HUDEP-2 (cell line): ENCODE measurements at regions not wholly inside any gene's neighbourhood (a gene's known extent, or its start where the extent isn't known, plus 50 kb on each side); places are given as distances from the start of the nearest gene placed in this dataset.
"Not testable (repeated sequence)": the region's sequence is repeated elsewhere in the genome, so short reads cannot be mapped to it uniquely, and the experiment has no call there.

ENCODE experiments used
- DNase-seq, 76 experiments: peaks; one replicate each; lab custom pipeline; 2025; ENCODE audit not compliant: unreplicated experiment in 76 of 76; lab: John Stamatoyannopoulos, UW

GRCh38 chrX:121831601-121832000, 784.2 kb downstream of the GLUD2 start:
- no peak for DNase-seq

- no peak for DNase-seq
These were observed 785.0 kb downstream of the GLUD2 start for GRCh38 chrX:121832446-121832845.

- no peak for DNase-seq
These were observed 788.6 kb downstream of the GLUD2 start for GRCh38 chrX:121836000-121836399.

- peak in 1 of 76 experiments; percentile 0 for DNase-seq
These were observed 803.6 kb downstream of the GLUD2 start for GRCh38 chrX:121851033-121851432.

- DNase-seq, result no peak
These were observed 806.6 kb downstream of the GLUD2 start for GRCh38 chrX:121853762-121854613.

GRCh38 chrX:121854614-121854911, 807.2 kb downstream of the GLUD2 start:
- DNase-seq, result no peak

GRCh38 chrX:121858867-121859647, 811.6 kb downstream of the GLUD2 start:
- DNase-seq, result no peak

- no peak for DNase-seq
These were observed 816.6 kb downstream of the GLUD2 start for GRCh38 chrX:121863976-121864375.

GRCh38 chrX:121864561-121864960, 817.2 kb downstream of the GLUD2 start:
- no peak for DNase-seq

- no peak for DNase-seq
These were observed 822.6 kb downstream of the GLUD2 start for GRCh38 chrX:121869876-121870477.

- no peak for DNase-seq
These were observed 823.7 kb downstream of the GLUD2 start for GRCh38 chrX:121871122-121871521.

- DNase-seq, result no peak
These were observed 828.9 kb downstream of the GLUD2 start for GRCh38 chrX:121876305-121876704.

- DNase-seq, result not testable (repeated sequence)
These were observed 829.9 kb downstream of the GLUD2 start for GRCh38 chrX:121877337-121877736.

GRCh38 chrX:121886557-121886956, 839.1 kb downstream of the GLUD2 start:
- no peak for DNase-seq

- DNase-seq, result peak in 1 of 76 experiments; percentile 0
These were observed 847.3 kb downstream of the GLUD2 start for GRCh38 chrX:121894756-121895155.

GRCh38 chrX:121902463-121902862, 855.1 kb downstream of the GLUD2 start:
- DNase-seq, result no peak

GRCh38 chrX:121903961-121904360, 856.6 kb downstream of the GLUD2 start:
- no peak for DNase-seq

GRCh38 chrX:121921258-121921657, 873.8 kb downstream of the GLUD2 start:
- DNase-seq, result no peak

- DNase-seq, result no peak
These were observed 884.2 kb downstream of the GLUD2 start for GRCh38 chrX:121931567-121931966.

- DNase-seq, result no peak
These were observed 885.3 kb downstream of the GLUD2 start for GRCh38 chrX:121932688-121933087.

- no peak for DNase-seq
These were observed 901.8 kb downstream of the GLUD2 start for GRCh38 chrX:121949041-121949760.
